GM12878 (cell line): ENCODE measurements at regions not wholly inside any gene's neighbourhood (a gene's known extent, or its start where the extent isn't known, plus 50 kb on each side); places are given as distances from the start of the nearest gene placed in this dataset.

ENCODE experiments used
- ATAC-seq: fragments of 200-7000 bp; cut with Tn5 transposase; 3 replicates; pipeline ENCODE4 v1.9.1; 2020; ENCODE audit warnings: mild to moderate bottlenecking, moderate library complexity
- BruUV-seq: library from RNA; stranded (reverse); fragments of 400-500 nt; replicated peaks from 2 replicates; lab custom pipeline; 2021; lab: Mats Ljungman, UMichigan
- CTCF ChIA-PET: fragments of 300-600 bp; sonication (Branson Sonifier 250); formaldehyde crosslinking; extraction: SDS; loops from one replicate; lab custom pipeline; 2021; ENCODE audit warnings: inconsistent platforms; lab: Yijun Ruan, JAX
- POLR2A ChIA-PET: fragments of 350-600 bp; formaldehyde crosslinking; extraction: SDS; loops from one replicate; lab custom pipeline; 2021; ENCODE audit warnings: inconsistent platforms; lab: Charles Lee
- RAD21 ChIA-PET: fragments of 300-600 bp; sonication (Branson Sonifier 250); formaldehyde crosslinking; loops from one replicate; lab custom pipeline; 2023; ENCODE audit warnings: antibody characterized with exemption; ENCODE audit not compliant: unreplicated experiment; lab: Charles Lee
- SMC1A ChIA-PET: fragments of 300-600 bp; sonication (Branson Sonifier 250); formaldehyde crosslinking; loops from one replicate; lab custom pipeline; 2023; ENCODE audit not compliant: unreplicated experiment, uncharacterized antibody; lab: Charles Lee
- DNase-seq: peaks from one replicate; pipeline ENCODE4 v3.0.0-alpha.2; 2011; ENCODE audit warnings: low read depth, low spot score
- FAIRE-seq: peaks from 3 replicates; lab custom pipeline; 2011; peaks lifted over from hg19 to GRCh38; lab: Jason Lieb, UNC
- H2AFZ ChIP-seq: 2 replicates; pipeline ENCODE4 v1.6.0; 2011; ENCODE audit warnings: low read depth, low read length, control low read depth; ENCODE audit not compliant: control insufficient read depth
- H3K27ac ChIP-seq: 2 replicates; pipeline ENCODE4 v1.5.1; 2011; ENCODE audit warnings: control low read depth; ENCODE audit not compliant: control insufficient read depth, insufficient read depth
- H3K27me3 ChIP-seq, 2 experiments: replicated peaks in 1 of 2; 2 replicates each; pipeline versions ENCODE4 v1.6.0 to v1.6.1; 2011; ENCODE audit warnings: low read length in 1 of 2; ENCODE audit not compliant: control insufficient read depth in 2 of 2, insufficient read depth in 2 of 2
- H3K36me3 ChIP-seq, 2 experiments: 2 replicates each; pipeline ENCODE4 v1.5.1; 2011; ENCODE audit warnings: low read length in 1 of 2; ENCODE audit not compliant: control insufficient read depth in 2 of 2, insufficient read depth in 2 of 2
- H3K4me1 ChIP-seq: 2 replicates; pipeline ENCODE4 v1.6.1; 2011; ENCODE audit warnings: mild to moderate bottlenecking, low read length, moderate library complexity, mixed read lengths; ENCODE audit not compliant: control insufficient read depth, insufficient read depth
- H3K4me2 ChIP-seq: 2 replicates; pipeline ENCODE4 v1.6.0; 2011; ENCODE audit warnings: control low read depth; ENCODE audit not compliant: control insufficient read depth, insufficient read depth
- H3K4me3 ChIP-seq: fragments of 200-600 bp; sonication (generic); 2 replicates; pipeline ENCODE4 v1.5.1; 2016
- H3K79me2 ChIP-seq: 2 replicates; pipeline ENCODE4 v1.6.0; 2011; ENCODE audit warnings: low read length; ENCODE audit not compliant: control insufficient read depth, insufficient read depth
- H3K9ac ChIP-seq: 2 replicates; pipeline ENCODE4 v1.8.0; 2011; ENCODE audit warnings: low read length, control low read depth, mixed read lengths; ENCODE audit not compliant: control insufficient read depth, insufficient read depth
- H3K9me3 ChIP-seq: replicated peaks from 3 replicates; pipeline ENCODE4 v1.5.1; 2011; ENCODE audit warnings: mild to moderate bottlenecking, low read length; ENCODE audit not compliant: control insufficient read depth, insufficient read depth
- H4K20me1 ChIP-seq: 2 replicates; pipeline ENCODE4 v1.6.0; 2011; ENCODE audit not compliant: control insufficient read depth, insufficient read depth
- E2F4 ChIP-seq: IDR thresholded peaks from 2 replicates; pipeline ENCODE4 v1.6.1; 2012; ENCODE audit warnings: low read depth, low read length, improper control_type of control experiment
- EP300 ChIP-seq, 2 experiments: fragments of 150-350 bp in 1 of 2; IDR thresholded peaks; 2 replicates each; pipeline ENCODE4 v1.6.1; 2011 to 2012; ENCODE audit warnings: low read depth in 2 of 2, low read length in 2 of 2, borderline replicate concordance in 1 of 2, improper control_type of control experiment in 1 of 2, inconsistent platforms in 1 of 2; ENCODE audit not compliant: control insufficient read depth in 1 of 2
- HDAC2 ChIP-seq: fragments of 200-600 bp; sonication (generic); IDR thresholded peaks from 2 replicates; pipeline ENCODE4 v1.6.1; 2017
- HDAC6 ChIP-seq: fragments of 200-600 bp; sonication (generic); IDR thresholded peaks from one replicate; pipeline ENCODE4 v1.8.0; 2017; ENCODE audit warnings: antibody characterized with exemption; ENCODE audit not compliant: unreplicated experiment
- KLF5 ChIP-seq: fragments of 450-650 bp; IDR thresholded peaks from 2 replicates; pipeline ENCODE4 v1.6.1; 2014; ENCODE audit warnings: mild to moderate bottlenecking; ENCODE audit not compliant: partially characterized antibody
- NR2C1 ChIP-seq: fragments of 450-650 bp; IDR thresholded peaks from 2 replicates; pipeline ENCODE4 v1.6.1; 2017; ENCODE audit warnings: antibody characterized with exemption, mild to moderate bottlenecking, moderate library complexity
- RCOR1 ChIP-seq: conservative IDR thresholded peaks from 2 replicates; pipeline ENCODE4 v1.6.1; 2012; ENCODE audit warnings: low read depth, low read length, improper control_type of control experiment
- RUNX3 ChIP-seq: IDR thresholded peaks from 2 replicates; pipeline ENCODE4 v1.6.1; 2012; ENCODE audit warnings: low read length, inconsistent platforms
- SIN3A ChIP-seq: IDR thresholded peaks from 2 replicates; pipeline ENCODE4 v1.6.1; 2012; ENCODE audit warnings: low read depth, low read length, improper control_type of control experiment
- SIX5 ChIP-seq: IDR thresholded peaks from 2 replicates; pipeline ENCODE4 v1.6.1; 2011; ENCODE audit warnings: mild to moderate bottlenecking, low read depth, low read length, moderate library complexity; ENCODE audit not compliant: severe bottlenecking
- SREBF2 ChIP-seq: IDR thresholded peaks from 2 replicates; pipeline ENCODE4 v1.6.1; 2012; ENCODE audit warnings: mild to moderate bottlenecking, low read length
- TCF3 ChIP-seq: IDR thresholded peaks from 2 replicates; pipeline ENCODE4 v1.6.1; 2012; ENCODE audit warnings: low read depth, mild to moderate bottlenecking, low read length, borderline replicate concordance; ENCODE audit not compliant: insufficient read depth
- WGBS: methylation state at CpG from one replicate; pipeline ENCODE4 v1.1.6; 2016; ENCODE audit warnings: low lambda C conversion rate; ENCODE audit not compliant: insufficient replicate concordance, insufficient coverage; ENCODE audit errors: missing lambda C conversion rate; 5-methylcytosine and 5-hydroxymethylcytosine counted together
- in situ Hi-C: fragments of 300-500 bp; cut with MboI; formaldehyde crosslinking; loops from 9 replicates; pipeline ENCODE4 v1.14.3; 2018; ENCODE audit warnings: mixed read lengths
- intact Hi-C: fragments of 100-400 bp; cut with micrococcal nuclease; formaldehyde crosslinking; loops from one replicate; pipeline ENCODE4 v1.14.2; 2022; ENCODE audit not compliant: unreplicated experiment
- TF ChIP-seq, protein P1 (sequence below): fragments of 450-650 bp; IDR thresholded peaks from 2 replicates; pipeline ENCODE4 v1.6.1; 2017; ENCODE audit warnings: mild to moderate bottlenecking, moderate library complexity
- TF ChIP-seq, protein P2 (sequence below): fragments of 450-650 bp; IDR thresholded peaks from 2 replicates; pipeline ENCODE4 v1.6.1; 2017; ENCODE audit warnings: mild to moderate bottlenecking, moderate library complexity

GRCh38 chr1:232487236-232487635 is 142.7 kb downstream of the SIPA1L2 start (continued):
- no peak for TF ChIP-seq HDAC6

DNA sequence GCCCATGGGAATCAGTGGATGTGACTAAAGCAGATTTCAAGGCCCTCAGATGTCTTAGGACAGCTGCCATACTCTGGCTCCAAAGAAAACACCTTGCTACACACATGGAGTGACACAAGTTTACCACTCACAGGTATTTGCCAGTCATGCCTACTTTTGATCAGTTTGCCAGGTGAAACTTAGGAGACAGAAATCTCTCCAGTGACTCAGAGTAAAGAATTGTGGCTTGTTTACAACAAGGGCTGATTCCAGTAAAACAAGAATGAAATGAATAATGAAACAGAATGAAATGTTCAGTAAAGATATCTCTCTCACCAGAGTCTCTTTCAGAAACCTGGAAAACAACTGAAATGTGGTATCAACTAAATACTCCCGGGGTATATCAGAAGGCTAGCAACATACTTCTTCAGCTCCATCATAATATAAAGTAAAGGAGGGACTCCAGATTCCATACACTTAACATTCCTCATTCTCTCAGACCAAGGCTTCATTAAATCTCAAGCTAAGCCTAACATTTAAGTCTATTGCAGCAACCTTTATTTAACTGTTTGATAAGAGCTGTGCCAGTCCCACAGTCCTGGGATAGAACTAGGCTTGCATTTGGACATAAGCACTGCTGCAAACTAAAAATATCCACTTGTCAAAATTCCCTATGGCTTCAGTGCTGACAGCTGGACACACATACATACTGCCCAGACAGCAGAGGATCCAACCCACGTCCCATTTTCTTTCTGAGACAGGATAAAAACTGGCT is 143.3 kb downstream of the SIPA1L2 start:
- H3K36me3 ChIP-seq, result no peaks in the 10 kb centered on the region
- CTCF ChIA-PET, result no interaction called here
- FAIRE-seq (no peak), DNase-seq (no peak), ATAC-seq (no peak)
- BruUV-seq, result no TSS peak
- H3K79me2 ChIP-seq, result no peaks in the 10 kb centered on the region
- intact Hi-C loops (no loop called here), in situ Hi-C loops (no loop called here)
- POLR2A ChIA-PET, result no interaction called here
- no peak overlapping the region for H3K4me3 ChIP-seq
- no peaks in the 10 kb centered on the region; a peak in 2 of 4 replicates for H3K27me3 ChIP-seq
- H4K20me1 ChIP-seq, result no peaks in the 10 kb centered on the region
- RAD21 ChIA-PET, result no interaction called here
- H3K9me3 ChIP-seq, result no peaks in the 10 kb centered on the region
- no peak overlapping the region for H3K4me2 ChIP-seq
- H3K27ac ChIP-seq, result no peak overlapping the region
- H3K9ac ChIP-seq, result no peak overlapping the region
- H3K4me1 ChIP-seq, result no peaks in the 10 kb centered on the region
- 0% methylated on average over 2 of the region's 2 CpGs for WGBS
- SMC1A ChIA-PET, result no interaction called here
- no peak overlapping the region for H2AFZ ChIP-seq
- TF ChIP-seq RUNX3, result no peak
- TF ChIP-seq TCF3, result no peak
- TF ChIP-seq SIX5, result no peak
- TF ChIP-seq HDAC2, result no peak
- TF ChIP-seq SIN3A, result no peak
- no peak for TF ChIP-seq EP300 (IDR thresholded peaks at IDR 0.05; ENCODE audit: borderline replicate concordance in 1 of 2, control insufficient read depth in 1 of 2, low read depth in 2 of 2, low read length in 2 of 2)
- TF ChIP-seq, protein P1, sequence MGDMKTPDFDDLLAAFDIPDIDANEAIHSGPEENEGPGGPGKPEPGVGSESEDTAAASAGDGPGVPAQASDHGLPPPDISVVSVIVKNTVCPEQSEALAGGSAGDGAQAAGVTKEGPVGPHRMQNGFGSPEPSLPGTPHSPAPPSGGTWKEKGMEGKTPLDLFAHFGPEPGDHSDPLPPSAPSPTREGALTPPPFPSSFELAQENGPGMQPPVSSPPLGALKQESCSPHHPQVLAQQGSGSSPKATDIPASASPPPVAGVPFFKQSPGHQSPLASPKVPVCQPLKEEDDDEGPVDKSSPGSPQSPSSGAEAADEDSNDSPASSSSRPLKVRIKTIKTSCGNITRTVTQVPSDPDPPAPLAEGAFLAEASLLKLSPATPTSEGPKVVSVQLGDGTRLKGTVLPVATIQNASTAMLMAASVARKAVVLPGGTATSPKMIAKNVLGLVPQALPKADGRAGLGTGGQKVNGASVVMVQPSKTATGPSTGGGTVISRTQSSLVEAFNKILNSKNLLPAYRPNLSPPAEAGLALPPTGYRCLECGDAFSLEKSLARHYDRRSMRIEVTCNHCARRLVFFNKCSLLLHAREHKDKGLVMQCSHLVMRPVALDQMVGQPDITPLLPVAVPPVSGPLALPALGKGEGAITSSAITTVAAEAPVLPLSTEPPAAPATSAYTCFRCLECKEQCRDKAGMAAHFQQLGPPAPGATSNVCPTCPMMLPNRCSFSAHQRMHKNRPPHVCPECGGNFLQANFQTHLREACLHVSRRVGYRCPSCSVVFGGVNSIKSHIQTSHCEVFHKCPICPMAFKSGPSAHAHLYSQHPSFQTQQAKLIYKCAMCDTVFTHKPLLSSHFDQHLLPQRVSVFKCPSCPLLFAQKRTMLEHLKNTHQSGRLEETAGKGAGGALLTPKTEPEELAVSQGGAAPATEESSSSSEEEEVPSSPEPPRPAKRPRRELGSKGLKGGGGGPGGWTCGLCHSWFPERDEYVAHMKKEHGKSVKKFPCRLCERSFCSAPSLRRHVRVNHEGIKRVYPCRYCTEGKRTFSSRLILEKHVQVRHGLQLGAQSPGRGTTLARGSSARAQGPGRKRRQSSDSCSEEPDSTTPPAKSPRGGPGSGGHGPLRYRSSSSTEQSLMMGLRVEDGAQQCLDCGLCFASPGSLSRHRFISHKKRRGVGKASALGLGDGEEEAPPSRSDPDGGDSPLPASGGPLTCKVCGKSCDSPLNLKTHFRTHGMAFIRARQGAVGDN, result no peak
- no peak for TF ChIP-seq E2F4
- TF ChIP-seq SREBF2, result no peak
- no peak for TF ChIP-seq NR2C1
- TF ChIP-seq KLF5, result no peak
- no peak for TF ChIP-seq RCOR1
- TF ChIP-seq, protein P2, sequence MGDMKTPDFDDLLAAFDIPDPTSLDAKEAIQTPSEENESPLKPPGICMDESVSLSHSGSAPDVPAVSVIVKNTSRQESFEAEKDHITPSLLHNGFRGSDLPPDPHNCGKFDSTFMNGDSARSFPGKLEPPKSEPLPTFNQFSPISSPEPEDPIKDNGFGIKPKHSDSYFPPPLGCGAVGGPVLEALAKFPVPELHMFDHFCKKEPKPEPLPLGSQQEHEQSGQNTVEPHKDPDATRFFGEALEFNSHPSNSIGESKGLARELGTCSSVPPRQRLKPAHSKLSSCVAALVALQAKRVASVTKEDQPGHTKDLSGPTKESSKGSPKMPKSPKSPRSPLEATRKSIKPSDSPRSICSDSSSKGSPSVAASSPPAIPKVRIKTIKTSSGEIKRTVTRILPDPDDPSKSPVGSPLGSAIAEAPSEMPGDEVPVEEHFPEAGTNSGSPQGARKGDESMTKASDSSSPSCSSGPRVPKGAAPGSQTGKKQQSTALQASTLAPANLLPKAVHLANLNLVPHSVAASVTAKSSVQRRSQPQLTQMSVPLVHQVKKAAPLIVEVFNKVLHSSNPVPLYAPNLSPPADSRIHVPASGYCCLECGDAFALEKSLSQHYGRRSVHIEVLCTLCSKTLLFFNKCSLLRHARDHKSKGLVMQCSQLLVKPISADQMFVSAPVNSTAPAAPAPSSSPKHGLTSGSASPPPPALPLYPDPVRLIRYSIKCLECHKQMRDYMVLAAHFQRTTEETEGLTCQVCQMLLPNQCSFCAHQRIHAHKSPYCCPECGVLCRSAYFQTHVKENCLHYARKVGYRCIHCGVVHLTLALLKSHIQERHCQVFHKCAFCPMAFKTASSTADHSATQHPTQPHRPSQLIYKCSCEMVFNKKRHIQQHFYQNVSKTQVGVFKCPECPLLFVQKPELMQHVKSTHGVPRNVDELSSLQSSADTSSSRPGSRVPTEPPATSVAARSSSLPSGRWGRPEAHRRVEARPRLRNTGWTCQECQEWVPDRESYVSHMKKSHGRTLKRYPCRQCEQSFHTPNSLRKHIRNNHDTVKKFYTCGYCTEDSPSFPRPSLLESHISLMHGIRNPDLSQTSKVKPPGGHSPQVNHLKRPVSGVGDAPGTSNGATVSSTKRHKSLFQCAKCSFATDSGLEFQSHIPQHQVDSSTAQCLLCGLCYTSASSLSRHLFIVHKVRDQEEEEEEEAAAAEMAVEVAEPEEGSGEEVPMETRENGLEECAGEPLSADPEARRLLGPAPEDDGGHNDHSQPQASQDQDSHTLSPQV, result no peak
